Stomach (tissue), 8 donors: ENCODE measurements at regions not wholly inside any gene's neighbourhood (a gene's known extent, or its start where the extent isn't known, plus 50 kb on each side); places are given as distances from the start of the nearest gene placed in this dataset.

Source experiments
- DNase-seq, 2 donors: peaks; one replicate each; pipeline versions ENCODE4 v3.0.0 to v3.0.0-alpha.2; 2013 to 2019
- H3K27ac ChIP-seq, 5 donors: fragments of 200-600 bp in 4 of 5; sonication (generic) in 4 of 5; one replicate each; pipeline ENCODE4 v1.5.1; 2013 to 2019; ENCODE audit warnings: mild to moderate bottlenecking in 1 of 5, moderate library complexity in 1 of 5
- H3K27me3 ChIP-seq, 3 donors: fragments of 200-600 bp; sonication (generic); one replicate each; pipeline ENCODE4 v1.5.1; 2017 to 2019; ENCODE audit warnings: mixed run types in 1 of 3
- H3K36me3 ChIP-seq, 4 donors: fragments of 200-600 bp; sonication (generic); 1 replicate in 3 of 4; 2 replicates in 1 of 4; pipeline ENCODE4 v1.5.1; 2016 to 2019
- H3K4me1 ChIP-seq, 4 donors: fragments of 200-600 bp; sonication (generic); one replicate each; pipeline ENCODE4 v1.5.1; 2016 to 2019
- H3K4me3 ChIP-seq, 4 donors: fragments of 200-600 bp; sonication (generic) in 3 of 4; one replicate each; pipeline ENCODE4 v1.5.1; 2016 to 2019; ENCODE audit warnings: mild to moderate bottlenecking in 1 of 4
- H3K9me3 ChIP-seq, 4 donors: fragments of 200-600 bp; sonication (generic); one replicate each; pipeline ENCODE4 v1.5.1; 2016 to 2019
- CTCF ChIP-seq, 7 experiments: fragments of 450-650 bp in 4 of 7; fragments of 200-600 bp in 3 of 7; sonication (generic) in 3 of 7; IDR thresholded peaks; one replicate each; pipeline ENCODE4 v1.5.1; 2016 to 2019; ENCODE audit warnings: antibody characterized with exemption in 7 of 7, control low read depth in 2 of 7, mild to moderate bottlenecking in 1 of 7
- EP300 ChIP-seq: sonication (generic); formaldehyde crosslinking; IDR thresholded peaks from one replicate; pipeline ENCODE4 v1.6.1; 2017; ENCODE audit warnings: antibody characterized with exemption
- POLR2A ChIP-seq, 4 donors: fragments of 450-650 bp; IDR thresholded peaks; one replicate each; pipeline ENCODE4 v1.6.1; 2016; ENCODE audit warnings: antibody characterized with exemption in 4 of 4, control low read depth in 2 of 4, mild to moderate bottlenecking in 1 of 4, moderate library complexity in 1 of 4
- POLR2AphosphoS5 ChIP-seq, 3 donors: sonication (generic); formaldehyde crosslinking; IDR thresholded peaks; one replicate each; pipeline ENCODE4 v1.6.1; 2016; ENCODE audit warnings: antibody characterized with exemption in 3 of 3
- WGBS, 5 donors: extraction: QIAGEN DNeasy Blood & Tissue Kit in 3 of 5; methylation state at CpG; one replicate each; pipeline versions ENCODE4 v1.1.5 to v1.1.7; 2013 to 2018; 5-methylcytosine and 5-hydroxymethylcytosine counted together
- intact Hi-C: fragments of 100-400 bp; cut with DNase I; formaldehyde crosslinking; loops from one replicate; pipeline ENCODE4 v1.15.1; 2023; ENCODE audit warnings: low total_unique reads
- donor health status: healthy with polysubstance abuse.
- donor health status: Bipolar disorder and iron deficiency.
- donor health status: healthy.

- WGBS, 5 donors: 81 to 89% (median 85%) methylated on average over 6 of the region's 6 CpGs
- H3K27ac ChIP-seq: no peak overlapping the region
- DNase-seq: no peak
- no peaks in the 10 kb centered on the region for H3K36me3 ChIP-seq
- no peaks in the 10 kb centered on the region for H3K4me1 ChIP-seq
- H3K27me3 ChIP-seq: no peaks in the 10 kb centered on the region
- H3K9me3 ChIP-seq: peaks cover 0 to 13% (median 2%) of the 10 kb centered on the region in 4 donors
- no peak for TF ChIP-seq EP300
- no peak for TF ChIP-seq CTCF (IDR thresholded peaks at IDR 0.05)
- no peak for TF ChIP-seq POLR2AphosphoS5 (IDR thresholded peaks at IDR 0.05)
- TF ChIP-seq POLR2A (IDR thresholded peaks at IDR 0.05): no peak
- intact Hi-C loops: no loop called here
- H3K4me3 ChIP-seq: no peak overlapping the region
Observed at GRCh38 chr2:52632543-52632942, 1135.1 kb upstream of the CHAC2 start.

GRCh38 chr2:52629944-52630343 lies 1137.7 kb upstream of the CHAC2 start:
- no peak for TF ChIP-seq EP300
- TF ChIP-seq POLR2A (IDR thresholded peaks at IDR 0.05): no peak
- TF ChIP-seq POLR2AphosphoS5 (IDR thresholded peaks at IDR 0.05): no peak
- TF ChIP-seq CTCF (IDR thresholded peaks at IDR 0.05): no peak
- Histone ChIP-seq H3K27ac (no peak overlapping the region), H3K27me3 (no peaks in the 10 kb centered on the region), H3K9me3 (peaks cover 0 to 13% (median 2%) of the 10 kb centered on the region in 4 donors), H3K36me3 (no peaks in the 10 kb centered on the region), H3K4me1 (no peaks in the 10 kb centered on the region), H3K4me3 (no peak overlapping the region)
- no peak for DNase-seq
- intact Hi-C loops: no loop called here
- 82 to 96% (median 91%) methylated on average over 8 to 11 of the region's 11 CpGs for WGBS, 5 donors

GRCh38 chr2:52629531-52629930 lies 1138.1 kb upstream of the CHAC2 start:
- 96 to 98% (median 97%) methylated on average over 36 of the region's 36 CpGs for WGBS, 5 donors
- no peaks in the 10 kb centered on the region for H3K36me3 ChIP-seq
- H3K4me1 ChIP-seq: no peaks in the 10 kb centered on the region
- H3K27ac ChIP-seq: no peak overlapping the region
- TF ChIP-seq EP300: no peak
- TF ChIP-seq CTCF (IDR thresholded peaks at IDR 0.05): no peak
- no peak for TF ChIP-seq POLR2A (IDR thresholded peaks at IDR 0.05)
- TF ChIP-seq POLR2AphosphoS5 (IDR thresholded peaks at IDR 0.05): no peak
- intact Hi-C loops: no loop called here
- H3K27me3 ChIP-seq: no peaks in the 10 kb centered on the region
- no peak for DNase-seq
- H3K9me3 ChIP-seq: peaks cover 0 to 13% (median 2%) of the 10 kb centered on the region in 4 donors
- no peak overlapping the region for H3K4me3 ChIP-seq

- TF ChIP-seq EP300: no peak
- TF ChIP-seq POLR2AphosphoS5 (IDR thresholded peaks at IDR 0.05): no peak
- TF ChIP-seq CTCF (IDR thresholded peaks at IDR 0.05): no peak
- TF ChIP-seq POLR2A (IDR thresholded peaks at IDR 0.05): no peak
- WGBS, 5 donors: 81 to 90% (median 89%) methylated on average over 2 of the region's 2 CpGs
- Histone ChIP-seq H3K4me1 (no peaks in the 10 kb centered on the region), H3K9me3 (no peaks in the 10 kb centered on the region), H3K27ac (no peak overlapping the region), H3K27me3 (no peaks in the 10 kb centered on the region), H3K4me3 (no peak overlapping the region), H3K36me3 (no peaks in the 10 kb centered on the region)
- no peak for DNase-seq
- intact Hi-C loops: no loop called here
Observed at GRCh38 chr2:52622266-52622665, 1145.3 kb upstream of the CHAC2 start.
